Esophagus muscularis mucosa (tissue), 4 donors: ENCODE measurements at regions not wholly inside any gene's neighbourhood (a gene's known extent, or its start where the extent isn't known, plus 50 kb on each side); places are given as distances from the start of the nearest gene placed in this dataset.

Experiments used
- DNase-seq: peaks from one replicate; pipeline ENCODE4 v3.0.0-alpha.2; 2017; ENCODE audit errors: extremely low spot score
- H3K27ac ChIP-seq, 4 donors: fragments of 200-600 bp; sonication (generic); replicated peaks in 1 of 4; 1 replicate in 3 of 4; 2 replicates in 1 of 4; pipeline ENCODE4 v1.5.1; 2016 to 2019; ENCODE audit warnings: mild to moderate bottlenecking in 1 of 4
- H3K27me3 ChIP-seq, 4 donors: fragments of 200-600 bp; sonication (generic); one replicate each; pipeline versions ENCODE4 v1.5.1 to v1.6.0; 2016 to 2019
- H3K36me3 ChIP-seq, 4 donors: fragments of 200-600 bp; sonication (generic); one replicate each; pipeline ENCODE4 v1.5.1; 2016 to 2019
- H3K4me1 ChIP-seq, 4 donors: fragments of 200-600 bp; sonication (generic); one replicate each; pipeline ENCODE4 v1.5.1; 2016 to 2019
- H3K4me3 ChIP-seq, 4 donors: fragments of 200-600 bp; sonication (generic); 1 replicate in 2 of 4; 2 replicates in 2 of 4; pipeline ENCODE4 v1.5.1; 2016 to 2019; ENCODE audit warnings: mild to moderate bottlenecking in 4 of 4, moderate library complexity in 1 of 4
- H3K9me3 ChIP-seq, 4 donors: fragments of 200-600 bp; sonication (generic); 1 replicate in 3 of 4; 2 replicates in 1 of 4; pipeline ENCODE4 v1.5.1; 2016 to 2019
- CTCF ChIP-seq, 3 experiments: fragments of 200-600 bp in 2 of 3; fragments of 450-650 bp in 1 of 3; sonication (generic) in 2 of 3; IDR thresholded peaks; one replicate each; pipeline ENCODE4 v1.5.1; 2017 to 2019; ENCODE audit warnings: antibody characterized with exemption in 3 of 3, mild to moderate bottlenecking in 2 of 3, moderate library complexity in 1 of 3
- EP300 ChIP-seq: sonication (generic); formaldehyde crosslinking; IDR thresholded peaks from one replicate; pipeline ENCODE4 v1.6.1; 2017; ENCODE audit warnings: antibody characterized with exemption
- POLR2A ChIP-seq: fragments of 450-650 bp; IDR thresholded peaks from one replicate; pipeline ENCODE4 v1.6.1; 2017; ENCODE audit warnings: antibody characterized with exemption, moderate library complexity, mild to moderate bottlenecking, low read depth
- POLR2AphosphoS5 ChIP-seq, 2 donors: sonication (generic); formaldehyde crosslinking; IDR thresholded peaks; one replicate each; pipeline ENCODE4 v1.6.1; 2017; ENCODE audit warnings: antibody characterized with exemption in 2 of 2
- WGBS: methylation state at CpG from one replicate; pipeline ENCODE4 v1.1.5; 2018; 5-methylcytosine and 5-hydroxymethylcytosine counted together
- intact Hi-C: fragments of 100-400 bp; cut with DNase I; formaldehyde crosslinking; loops from one replicate; pipeline ENCODE4 v1.15.1; 2023

GRCh38 chrX:85503258-85504158 is 124.0 kb upstream of the POF1B start:
- Histone ChIP-seq H3K27me3 (no peaks in the 10 kb centered on the region), H3K4me1 (no peaks in the 10 kb centered on the region), H3K36me3 (no peaks in the 10 kb centered on the region), H3K4me3 (no peak overlapping the region), H3K9me3 (no peaks in the 10 kb centered on the region), H3K27ac (no peak overlapping the region)
- intact Hi-C loops = no loop called here
- DNase-seq = no peak
- WGBS = 48% methylated on average over 6 of the region's 6 CpGs
- no peak for TF ChIP-seq POLR2A
- no peak for TF ChIP-seq EP300
- no peak for TF ChIP-seq CTCF (IDR thresholded peaks at IDR 0.05)
- no peak for TF ChIP-seq POLR2AphosphoS5 (IDR thresholded peaks at IDR 0.05)

GRCh38 chrX:85501349-85501748 is 121.9 kb upstream of the POF1B start:
- no peak for DNase-seq
- no peak overlapping the region for H3K27ac ChIP-seq
- no peaks in the 10 kb centered on the region for H3K9me3 ChIP-seq
- intact Hi-C loops = no loop called here
- H3K4me3 ChIP-seq = no peak overlapping the region
- no peaks in the 10 kb centered on the region for H3K4me1 ChIP-seq
- 61% methylated on average over 3 of the region's 3 CpGs for WGBS
- no peak for TF ChIP-seq CTCF (IDR thresholded peaks at IDR 0.05)
- H3K36me3 ChIP-seq = no peaks in the 10 kb centered on the region
- no peaks in the 10 kb centered on the region for H3K27me3 ChIP-seq

- H3K4me3 ChIP-seq = no peak overlapping the region
- TF ChIP-seq POLR2A (no peak), CTCF (IDR thresholded peaks at IDR 0.05) (no peak), EP300 (no peak), POLR2AphosphoS5 (IDR thresholded peaks at IDR 0.05) (no peak)
- no peaks in the 10 kb centered on the region for H3K36me3 ChIP-seq
- H3K4me1 ChIP-seq = no peaks in the 10 kb centered on the region
- no peaks in the 10 kb centered on the region for H3K27me3 ChIP-seq
- no peak overlapping the region for H3K27ac ChIP-seq
- intact Hi-C loops = no loop called here
- 82% methylated on average over 1 of the region's 1 CpG for WGBS
- DNase-seq = no peak
- no peaks in the 10 kb centered on the region for H3K9me3 ChIP-seq
Measured at GRCh38 chrX:85499400-85499799, 119.9 kb upstream of the POF1B start.

GRCh38 chrX:85493821-85494220 is 114.4 kb upstream of the POF1B start:
- Histone ChIP-seq H3K4me3 (no peak overlapping the region), H3K4me1 (no peaks in the 10 kb centered on the region), H3K27me3 (no peaks in the 10 kb centered on the region), H3K9me3 (no peaks in the 10 kb centered on the region), H3K36me3 (no peaks in the 10 kb centered on the region), H3K27ac (no peak overlapping the region)
- intact Hi-C loops = no loop called here
- TF ChIP-seq EP300 (no peak), POLR2A (no peak), POLR2AphosphoS5 (IDR thresholded peaks at IDR 0.05) (no peak), CTCF (IDR thresholded peaks at IDR 0.05) (no peak)
- DNase-seq = no peak
- 67% methylated on average over 3 of the region's 3 CpGs for WGBS

- TF ChIP-seq CTCF (IDR thresholded peaks at IDR 0.05) = no peak
- no peak for TF ChIP-seq POLR2AphosphoS5 (IDR thresholded peaks at IDR 0.05)
- TF ChIP-seq POLR2A = no peak
- no peak for TF ChIP-seq EP300
- Histone ChIP-seq H3K36me3 (no peaks in the 10 kb centered on the region), H3K27me3 (no peaks in the 10 kb centered on the region), H3K4me1 (no peaks in the 10 kb centered on the region), H3K9me3 (no peaks in the 10 kb centered on the region), H3K4me3 (no peak overlapping the region), H3K27ac (no peak overlapping the region)
- DNase-seq = no peak
- intact Hi-C loops = no loop called here
Measured at GRCh38 chrX:85454295-85454694, 74.8 kb upstream of the POF1B start.
